Cardiac muscle cell (in vitro differentiated cells and primary cell): ENCODE measurements at regions not wholly inside any gene's neighbourhood (a gene's known extent, or its start where the extent isn't known, plus 50 kb on each side); places are given as distances from the start of the nearest gene placed in this dataset.

Experiments used
- DNase-seq, 2 donors: peaks; one replicate each; pipeline versions ENCODE4 v3.0.0 to v3.0.0-alpha.2; 2010 to 2017; ENCODE audit warnings: low read depth in 1 of 2, low spot score in 1 of 2
- H3K27ac ChIP-seq: fragments of 200-600 bp; sonication (generic); 2 replicates; pipeline ENCODE4 v1.5.1; 2016
- H3K27me3 ChIP-seq: fragments of 200-600 bp; sonication (generic); 2 replicates; pipeline ENCODE4 v1.6.0; 2016; ENCODE audit warnings: control low read depth
- H3K36me3 ChIP-seq: fragments of 200-600 bp; sonication (generic); 2 replicates; pipeline ENCODE4 v1.5.1; 2016; ENCODE audit warnings: control low read depth
- H3K4me1 ChIP-seq: fragments of 200-600 bp; sonication (generic); 2 replicates; pipeline ENCODE4 v1.8.1; 2017; ENCODE audit warnings: low read depth, mild to moderate bottlenecking, mixed run types
- H3K4me3 ChIP-seq: fragments of 200-600 bp; sonication (generic); 2 replicates; pipeline ENCODE4 v1.5.1; 2016; ENCODE audit warnings: mild to moderate bottlenecking
- H3K9me3 ChIP-seq: fragments of 200-600 bp; sonication (generic); 2 replicates; pipeline ENCODE4 v1.5.1; 2017; ENCODE audit warnings: low read depth, mild to moderate bottlenecking, control low read depth
- TF ChIP-seq, protein P1 (sequence below): IDR thresholded peaks from 2 replicates; pipeline ENCODE4 v1.5.1; 2012; ENCODE audit warnings: low read depth, mild to moderate bottlenecking, low read length

- no peaks in the 10 kb centered on the region for H3K36me3 ChIP-seq
- no peaks in the 10 kb centered on the region for H3K9me3 ChIP-seq
- H3K4me3 ChIP-seq: no peak overlapping the region
- no peaks in the 10 kb centered on the region for H3K4me1 ChIP-seq
- DNase-seq: no peak
- no peaks in the 10 kb centered on the region for H3K27me3 ChIP-seq
- TF ChIP-seq, protein P1, sequence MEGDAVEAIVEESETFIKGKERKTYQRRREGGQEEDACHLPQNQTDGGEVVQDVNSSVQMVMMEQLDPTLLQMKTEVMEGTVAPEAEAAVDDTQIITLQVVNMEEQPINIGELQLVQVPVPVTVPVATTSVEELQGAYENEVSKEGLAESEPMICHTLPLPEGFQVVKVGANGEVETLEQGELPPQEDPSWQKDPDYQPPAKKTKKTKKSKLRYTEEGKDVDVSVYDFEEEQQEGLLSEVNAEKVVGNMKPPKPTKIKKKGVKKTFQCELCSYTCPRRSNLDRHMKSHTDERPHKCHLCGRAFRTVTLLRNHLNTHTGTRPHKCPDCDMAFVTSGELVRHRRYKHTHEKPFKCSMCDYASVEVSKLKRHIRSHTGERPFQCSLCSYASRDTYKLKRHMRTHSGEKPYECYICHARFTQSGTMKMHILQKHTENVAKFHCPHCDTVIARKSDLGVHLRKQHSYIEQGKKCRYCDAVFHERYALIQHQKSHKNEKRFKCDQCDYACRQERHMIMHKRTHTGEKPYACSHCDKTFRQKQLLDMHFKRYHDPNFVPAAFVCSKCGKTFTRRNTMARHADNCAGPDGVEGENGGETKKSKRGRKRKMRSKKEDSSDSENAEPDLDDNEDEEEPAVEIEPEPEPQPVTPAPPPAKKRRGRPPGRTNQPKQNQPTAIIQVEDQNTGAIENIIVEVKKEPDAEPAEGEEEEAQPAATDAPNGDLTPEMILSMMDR: no peak
- no peak overlapping the region for H3K27ac ChIP-seq
These were observed 562.5 kb downstream of the CSNK1G3 start for GRCh38 chr5:124074500-124074899.

- no peak overlapping the region for H3K4me3 ChIP-seq
- H3K4me1 ChIP-seq: no peaks in the 10 kb centered on the region
- TF ChIP-seq, protein P1: no peak
- DNase-seq: no peak
- no peaks in the 10 kb centered on the region for H3K27me3 ChIP-seq
- no peaks in the 10 kb centered on the region for H3K36me3 ChIP-seq
- no peaks in the 10 kb centered on the region for H3K9me3 ChIP-seq
- no peak overlapping the region for H3K27ac ChIP-seq
These were observed 560.6 kb downstream of the CSNK1G3 start for GRCh38 chr5:124072570-124072969.

- no peaks in the 10 kb centered on the region for H3K36me3 ChIP-seq
- no peaks in the 10 kb centered on the region for H3K9me3 ChIP-seq
- H3K4me1 ChIP-seq: no peaks in the 10 kb centered on the region
- H3K4me3 ChIP-seq: no peak overlapping the region
- no peaks in the 10 kb centered on the region for H3K27me3 ChIP-seq
- peak in 1 of 2 donors; percentile 26 for DNase-seq
- H3K27ac ChIP-seq: no peak overlapping the region
- TF ChIP-seq, protein P1: no peak
These were observed 559.1 kb downstream of the CSNK1G3 start for GRCh38 chr5:124071039-124071438.

DNA sequence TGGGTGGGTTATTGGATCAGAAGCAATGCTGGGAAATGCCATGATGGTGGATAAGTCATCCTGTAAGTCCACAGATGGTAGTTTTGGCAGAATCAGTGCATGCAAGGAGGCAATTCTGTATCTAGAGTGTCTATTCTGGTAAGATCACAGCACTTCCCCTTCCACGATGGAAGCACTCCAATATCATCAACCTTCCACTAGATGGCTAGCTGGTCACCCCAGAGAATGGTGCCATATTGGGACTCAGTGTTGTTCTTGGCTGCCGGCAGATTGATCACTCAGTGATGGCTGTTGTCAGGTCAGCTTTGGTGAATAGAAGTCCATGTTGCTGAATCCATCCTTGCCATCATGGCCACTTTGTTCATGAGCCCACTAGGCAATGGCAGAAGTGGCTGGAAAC lies 553.5 kb downstream of the CSNK1G3 start:
- H3K27ac ChIP-seq: no peak overlapping the region
- no peaks in the 10 kb centered on the region for H3K9me3 ChIP-seq
- no peaks in the 10 kb centered on the region for H3K36me3 ChIP-seq
- no peaks in the 10 kb centered on the region for H3K27me3 ChIP-seq
- DNase-seq: no peak
- H3K4me1 ChIP-seq: no peaks in the 10 kb centered on the region
- TF ChIP-seq, protein P1: no peak
- H3K4me3 ChIP-seq: no peak overlapping the region

- H3K27ac ChIP-seq: no peak overlapping the region
- no peaks in the 10 kb centered on the region for H3K9me3 ChIP-seq
- TF ChIP-seq, protein P1: no peak
- no peaks in the 10 kb centered on the region for H3K27me3 ChIP-seq
- no peak overlapping the region for H3K4me3 ChIP-seq
- no peak for DNase-seq
- no peaks in the 10 kb centered on the region for H3K4me1 ChIP-seq
- H3K36me3 ChIP-seq: no peaks in the 10 kb centered on the region
These were observed 553.0 kb downstream of the CSNK1G3 start for GRCh38 chr5:124064956-124065355.

GRCh38 chr5:124061663-124062062 lies 549.7 kb downstream of the CSNK1G3 start:
- H3K27me3 ChIP-seq: no peaks in the 10 kb centered on the region
- TF ChIP-seq, protein P1: no peak
- H3K36me3 ChIP-seq: no peaks in the 10 kb centered on the region
- H3K4me3 ChIP-seq: no peak overlapping the region
- H3K4me1 ChIP-seq: peaks cover 14% of the 10 kb centered on the region
- H3K27ac ChIP-seq: no peak overlapping the region
- peak in 1 of 2 donors; percentile 84 for DNase-seq
- no peaks in the 10 kb centered on the region for H3K9me3 ChIP-seq
